GM21381 (cell line): ENCODE measurements at regions not wholly inside any gene's neighbourhood (a gene's known extent, or its start where the extent isn't known, plus 50 kb on each side); places are given as distances from the start of the nearest gene placed in this dataset.

Experiments
- ATAC-seq: cut with Tn5 transposase; IDR thresholded peaks from one replicate; pipeline ENCODE4 v1.9.1; 2021; ENCODE audit warnings: mild to moderate bottlenecking, moderate library complexity; ENCODE audit not compliant: unreplicated experiment

- no peak for ATAC-seq
Observed at GRCh38 chr1:38128511-38128910, 81.9 kb upstream of the POU3F1 start.

DNA sequence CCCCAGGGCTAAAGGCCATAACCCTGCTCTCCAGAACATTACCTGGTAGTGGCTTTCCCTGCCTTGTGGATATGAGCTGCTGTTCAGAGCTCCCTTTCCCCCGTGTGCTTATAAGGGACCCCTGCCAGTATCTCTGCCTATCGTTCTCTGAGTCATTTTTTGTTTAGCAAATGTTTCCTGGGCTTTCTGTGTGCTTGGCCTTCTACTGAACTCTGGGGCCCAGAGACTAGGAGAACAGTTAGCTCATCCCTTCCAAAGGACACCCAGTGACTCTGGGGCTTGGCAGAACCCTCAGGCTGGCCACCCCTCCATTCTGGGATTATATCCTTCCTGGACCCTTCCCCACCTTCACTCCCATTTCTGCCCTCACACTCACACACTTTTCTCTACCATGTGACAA lies 80.8 kb upstream of the POU3F1 start:
- no peak for ATAC-seq

GRCh38 chr1:38126970-38127369 lies 80.4 kb upstream of the POU3F1 start:
- no peak for ATAC-seq

DNA sequence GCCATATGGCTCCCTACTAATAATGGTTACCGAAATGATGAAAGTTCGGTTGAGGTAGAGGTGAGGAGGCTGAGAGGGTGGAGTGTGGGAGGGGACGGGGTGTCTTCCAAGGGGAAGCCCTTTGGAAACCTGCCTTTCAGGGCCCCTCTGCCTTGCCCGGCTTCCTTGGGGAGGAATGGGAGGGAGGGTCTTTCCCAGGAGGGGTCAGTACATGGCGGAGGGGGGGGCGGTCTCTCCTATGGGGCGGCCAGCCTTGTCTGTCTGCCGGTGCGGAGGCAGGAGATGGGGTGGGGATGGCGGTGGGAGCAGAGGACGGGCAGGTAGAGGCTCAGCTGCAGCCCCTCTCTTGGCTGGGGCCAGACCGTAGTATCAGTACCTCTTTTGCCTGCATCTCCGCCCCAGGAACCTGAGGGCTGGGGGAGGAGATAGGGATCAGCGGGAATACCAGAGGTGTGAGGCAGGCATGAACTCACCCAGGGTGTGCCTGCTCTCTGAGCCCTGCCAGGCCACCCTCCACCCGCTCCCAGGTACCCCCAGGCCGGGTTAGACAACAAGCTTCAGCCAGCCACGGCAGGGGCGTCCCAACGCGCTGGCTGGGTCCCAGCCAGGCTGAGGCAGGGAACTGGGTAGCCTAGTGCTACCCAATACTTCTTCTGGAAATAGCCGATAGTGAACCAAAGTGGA lies 79.4 kb upstream of the POU3F1 start:
- ATAC-seq = no peak

DNA sequence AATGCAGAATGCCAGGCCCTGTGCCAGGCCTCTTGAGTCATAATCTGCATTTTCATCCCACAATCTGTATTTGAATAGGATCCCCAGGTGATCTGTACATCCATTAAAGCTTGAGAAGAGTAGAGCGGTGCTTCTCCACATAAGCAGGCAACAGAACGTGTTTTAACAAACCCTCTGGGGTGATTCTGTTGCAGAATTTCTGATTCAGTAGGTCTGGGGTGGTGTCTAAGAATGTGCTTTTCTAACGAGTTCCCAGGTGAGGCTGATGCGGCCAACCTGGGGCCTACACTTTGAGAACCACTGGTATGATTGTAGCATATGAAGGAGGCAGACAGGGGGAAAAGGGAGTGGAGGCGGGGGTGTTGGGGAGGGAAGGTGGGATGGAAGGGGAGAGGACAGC lies 78.4 kb upstream of the POU3F1 start:
- no peak for ATAC-seq

GRCh38 chr1:38123356-38124135 lies 77.0 kb upstream of the POU3F1 start:
- no peak for ATAC-seq

DNA sequence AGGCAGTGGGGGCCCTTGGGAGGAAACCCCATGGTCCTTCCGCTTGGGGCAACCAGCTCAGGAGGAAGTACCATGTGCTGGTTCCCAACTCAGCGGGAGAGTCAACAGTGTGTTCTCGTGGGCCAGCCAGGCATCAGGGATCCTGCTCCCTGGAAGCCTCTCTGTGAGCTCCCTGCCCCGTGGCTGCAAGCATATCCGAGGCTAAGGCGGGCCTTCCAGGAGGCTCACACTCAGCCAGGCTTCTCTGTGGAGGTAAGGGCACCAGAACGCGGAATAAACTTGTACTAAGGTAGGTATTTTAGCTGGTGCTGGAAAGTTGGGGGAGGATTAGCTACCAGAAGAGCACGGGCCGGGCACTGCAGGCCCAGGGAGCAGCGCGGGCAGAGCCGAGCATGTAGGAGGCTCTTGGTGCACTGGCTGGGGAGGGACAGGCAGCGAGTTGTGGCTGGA lies 74.7 kb upstream of the POU3F1 start:
- no peak for ATAC-seq

GRCh38 chr1:38120552-38121230 lies 74.1 kb upstream of the POU3F1 start:
- ATAC-seq = no peak

GRCh38 chr1:38118976-38119375 lies 72.4 kb upstream of the POU3F1 start:
- ATAC-seq = no peak

DNA sequence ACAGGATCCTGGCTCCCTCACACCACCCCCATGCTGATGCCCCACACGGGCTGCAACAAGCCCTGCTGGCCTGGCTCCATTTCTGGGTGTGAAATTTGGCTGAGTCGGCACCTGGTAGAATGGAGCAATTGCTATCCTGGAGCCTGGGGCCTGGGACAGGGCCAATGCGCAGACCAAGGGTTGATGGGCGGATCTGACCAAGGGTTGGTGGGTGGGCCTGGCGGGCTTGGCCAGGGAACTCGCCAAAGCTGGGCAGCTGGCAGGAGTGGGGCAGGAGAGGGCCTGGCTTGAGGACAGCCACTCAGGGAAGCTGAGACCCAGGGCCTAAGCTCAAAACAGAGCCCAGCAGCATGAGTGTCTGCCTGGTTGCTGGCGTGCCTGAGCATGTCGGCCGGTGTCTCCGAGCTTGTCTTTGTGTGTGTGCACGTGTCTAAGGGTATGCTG lies 70.9 kb upstream of the POU3F1 start:
- ATAC-seq = no peak

DNA sequence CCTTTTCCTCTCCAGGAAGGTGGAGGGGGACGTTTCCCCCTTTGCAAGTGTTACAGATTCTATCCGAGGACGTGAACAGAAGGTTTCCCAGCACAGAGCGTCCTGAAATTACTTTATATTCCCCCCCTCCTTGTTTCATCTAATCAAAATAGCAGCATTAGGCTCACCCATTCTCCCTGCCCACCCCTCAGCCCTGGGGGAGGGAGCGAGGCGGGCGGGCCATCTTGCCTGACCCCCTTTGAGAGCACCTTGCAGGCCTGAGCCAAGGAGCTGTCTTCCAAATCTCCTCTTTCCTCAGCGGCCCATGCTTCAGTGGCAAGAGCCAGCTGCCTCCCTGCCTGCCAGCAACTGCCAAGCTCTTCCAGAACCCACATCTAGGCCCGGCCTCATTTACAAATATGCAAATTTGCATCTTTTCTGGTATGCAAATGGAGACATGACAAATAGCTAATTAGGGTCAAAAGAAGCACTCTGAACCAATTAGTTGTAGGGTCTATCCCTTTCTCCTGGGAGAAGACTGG lies 69.1 kb upstream of the POU3F1 start:
- ATAC-seq = no peak

GRCh38 chr1:38115226-38115625 lies 68.6 kb upstream of the POU3F1 start:
- ATAC-seq = no peak

DNA sequence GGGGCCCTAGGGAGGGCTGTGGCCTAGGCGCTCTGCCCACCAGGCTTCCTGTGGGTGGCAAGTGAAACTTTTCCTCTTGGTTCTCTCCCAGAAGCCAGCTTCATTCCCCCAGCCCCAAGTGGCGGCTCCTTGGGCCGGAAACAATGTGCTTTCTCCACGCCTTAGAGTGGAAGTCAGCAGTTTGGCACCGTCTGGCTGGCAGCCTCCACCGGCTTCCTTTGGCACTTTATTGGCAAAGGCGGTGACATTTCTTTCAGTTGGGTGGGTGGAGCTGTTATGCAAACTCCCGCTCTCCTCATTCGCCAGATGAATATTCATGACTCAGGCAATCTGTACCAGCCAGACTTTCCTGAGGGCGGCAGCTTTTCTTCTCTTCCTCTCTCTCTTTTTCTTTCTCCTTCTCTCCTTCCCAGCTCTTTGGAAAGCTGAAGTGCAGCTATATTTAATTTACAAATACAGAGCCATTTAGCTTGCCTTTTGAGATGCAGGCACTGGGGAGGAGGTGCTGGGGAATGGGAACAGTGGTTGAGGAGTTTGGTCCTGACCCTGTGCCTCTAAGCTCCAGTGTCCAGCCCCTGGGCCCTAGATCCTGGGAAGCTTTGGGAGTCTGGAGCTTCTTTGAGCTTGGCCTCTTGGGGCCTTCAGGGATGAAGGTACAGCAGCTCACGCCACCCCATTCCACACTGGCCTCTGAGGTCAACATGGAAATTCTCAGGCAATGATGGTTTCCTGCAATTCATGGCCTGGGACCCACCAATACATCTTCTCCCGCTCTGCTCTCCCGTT lies 67.8 kb upstream of the POU3F1 start:
- no peak for ATAC-seq

GRCh38 chr1:38113159-38113666 lies 66.6 kb upstream of the POU3F1 start:
- no peak for ATAC-seq

GRCh38 chr1:38111589-38111988 lies 65.0 kb upstream of the POU3F1 start:
- ATAC-seq = no peak

DNA sequence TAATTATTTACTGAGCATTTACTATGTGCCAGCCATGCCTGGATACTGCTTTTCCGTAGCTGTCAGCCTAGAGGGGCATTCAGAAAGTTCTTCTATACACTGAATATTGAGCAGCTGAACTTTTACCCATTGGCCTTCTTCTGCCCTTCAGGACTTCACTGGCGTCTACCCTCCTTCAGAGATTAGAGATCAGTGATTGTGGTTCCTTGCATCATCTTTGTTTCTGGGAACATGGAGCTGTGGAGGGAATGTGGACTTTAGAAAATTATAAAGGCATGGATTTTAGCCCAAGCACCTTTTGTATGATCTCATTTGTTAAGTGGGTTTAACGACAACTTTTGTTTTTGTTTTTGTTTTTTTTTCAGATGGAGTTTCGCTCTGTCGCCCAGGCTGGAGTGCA lies 58.7 kb upstream of the POU3F1 start:
- ATAC-seq = no peak

DNA sequence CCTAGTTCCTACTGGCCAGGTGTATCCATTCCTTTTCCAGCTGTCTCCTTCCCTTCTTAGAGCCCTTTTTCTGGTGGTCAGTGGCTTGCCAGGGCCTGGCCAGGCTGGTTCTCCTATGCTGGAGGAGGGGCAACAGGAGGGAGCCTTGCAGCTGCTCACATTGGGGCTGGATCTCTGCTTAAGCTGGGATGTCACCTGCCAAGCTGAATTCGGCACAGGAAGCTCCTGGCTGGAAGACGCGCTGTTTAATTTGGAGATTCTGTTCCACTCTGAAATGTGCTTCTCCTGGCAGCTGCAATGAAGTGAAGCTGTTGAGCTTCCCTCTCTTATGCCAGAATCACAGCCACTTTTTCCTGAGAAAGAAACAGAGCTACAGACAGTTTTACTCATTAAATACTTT lies 56.0 kb upstream of the POU3F1 start:
- no peak for ATAC-seq

- no peak for ATAC-seq
Observed at GRCh38 chr1:38101037-38101785, 54.6 kb upstream of the POU3F1 start.

DNA sequence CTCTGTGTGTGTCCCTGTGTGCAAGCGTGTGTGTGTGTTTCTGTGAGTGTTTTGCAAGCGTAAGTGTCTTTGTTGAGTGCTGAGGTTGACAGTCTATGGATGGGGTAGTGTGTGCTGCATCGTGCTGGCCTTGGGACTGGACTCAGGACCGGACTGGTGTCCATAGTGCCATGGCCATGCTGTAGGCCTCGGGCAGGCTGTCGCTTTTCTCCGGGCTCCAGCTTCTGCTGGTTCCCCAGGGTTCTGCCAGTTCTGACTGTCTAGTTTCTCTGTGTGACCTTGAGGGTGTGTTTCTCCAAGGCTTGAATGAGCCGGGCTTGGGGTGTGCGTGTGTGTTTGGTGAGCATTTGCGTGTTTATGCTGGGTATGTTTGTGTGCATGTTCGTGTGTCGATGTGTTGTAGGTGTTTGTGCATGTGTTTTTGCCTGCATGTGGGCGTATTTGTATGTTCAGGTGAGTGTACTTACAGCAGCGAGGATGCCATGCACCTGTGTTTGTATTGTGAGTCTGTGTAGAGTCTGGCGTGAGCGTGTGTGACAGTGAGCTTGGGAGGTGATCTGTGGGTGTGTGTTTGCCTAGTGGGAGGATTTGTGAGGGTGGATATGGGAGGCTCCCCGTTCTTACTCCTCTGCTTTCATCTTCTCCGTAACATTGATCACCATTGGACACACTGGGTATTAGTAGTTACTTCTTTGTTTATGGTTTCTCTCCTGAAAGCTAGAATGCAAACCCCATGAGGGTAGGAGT lies 51.7 kb upstream of the POU3F1 start:
- no peak for ATAC-seq
